Breast epithelium (tissue), 3 donors: ENCODE measurements at regions not wholly inside any gene's neighbourhood (a gene's known extent, or its start where the extent isn't known, plus 50 kb on each side); places are given as distances from the start of the nearest gene placed in this dataset.
"Not testable (repeated sequence)": the region's sequence is repeated elsewhere in the genome, so short reads cannot be mapped to it uniquely, and the experiment has no call there.

Source experiments
- POLR2AphosphoS5 ChIP-seq, 3 donors: sonication (generic); formaldehyde crosslinking; IDR thresholded peaks; one replicate each; pipeline ENCODE4 v1.6.1; 2017; ENCODE audit warnings: antibody characterized with exemption in 3 of 3
- TF ChIP-seq, protein P1 (sequence below), 3 donors: fragments of 450-650 bp; IDR thresholded peaks; one replicate each; pipeline ENCODE4 v1.5.1; 2016 to 2017; ENCODE audit warnings: antibody characterized with exemption in 3 of 3, mild to moderate bottlenecking in 3 of 3, moderate library complexity in 3 of 3

DNA sequence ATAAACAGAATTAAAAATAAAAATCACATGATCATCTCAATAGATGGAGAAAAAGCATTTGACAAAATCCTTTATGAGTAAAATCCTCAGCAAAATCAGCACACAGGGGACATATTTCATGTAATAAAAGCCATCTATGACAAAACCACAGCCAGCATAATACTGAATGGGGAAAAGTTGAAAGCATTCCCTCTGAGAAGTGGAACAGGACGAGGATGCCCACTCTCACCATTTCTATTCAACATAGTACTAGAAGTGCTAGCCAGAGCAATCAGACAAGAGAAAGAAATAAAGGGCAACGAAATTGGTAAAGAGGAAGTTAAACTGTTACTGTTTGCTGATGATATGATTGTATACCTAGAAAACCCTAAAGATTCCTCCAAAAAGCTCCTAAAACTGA, 80.5 kb downstream of the TMEM212 start:
- TF ChIP-seq, protein P1, sequence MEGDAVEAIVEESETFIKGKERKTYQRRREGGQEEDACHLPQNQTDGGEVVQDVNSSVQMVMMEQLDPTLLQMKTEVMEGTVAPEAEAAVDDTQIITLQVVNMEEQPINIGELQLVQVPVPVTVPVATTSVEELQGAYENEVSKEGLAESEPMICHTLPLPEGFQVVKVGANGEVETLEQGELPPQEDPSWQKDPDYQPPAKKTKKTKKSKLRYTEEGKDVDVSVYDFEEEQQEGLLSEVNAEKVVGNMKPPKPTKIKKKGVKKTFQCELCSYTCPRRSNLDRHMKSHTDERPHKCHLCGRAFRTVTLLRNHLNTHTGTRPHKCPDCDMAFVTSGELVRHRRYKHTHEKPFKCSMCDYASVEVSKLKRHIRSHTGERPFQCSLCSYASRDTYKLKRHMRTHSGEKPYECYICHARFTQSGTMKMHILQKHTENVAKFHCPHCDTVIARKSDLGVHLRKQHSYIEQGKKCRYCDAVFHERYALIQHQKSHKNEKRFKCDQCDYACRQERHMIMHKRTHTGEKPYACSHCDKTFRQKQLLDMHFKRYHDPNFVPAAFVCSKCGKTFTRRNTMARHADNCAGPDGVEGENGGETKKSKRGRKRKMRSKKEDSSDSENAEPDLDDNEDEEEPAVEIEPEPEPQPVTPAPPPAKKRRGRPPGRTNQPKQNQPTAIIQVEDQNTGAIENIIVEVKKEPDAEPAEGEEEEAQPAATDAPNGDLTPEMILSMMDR (IDR thresholded peaks at IDR 0.05) = not testable (repeated sequence)
- TF ChIP-seq POLR2AphosphoS5 (IDR thresholded peaks at IDR 0.05) = not testable (repeated sequence)
